Pancreas (tissue), 10 donors: ENCODE measurements at regions not wholly inside any gene's neighbourhood (a gene's known extent, or its start where the extent isn't known, plus 50 kb on each side); places are given as distances from the start of the nearest gene placed in this dataset.

ENCODE experiments used
- ATAC-seq, 4 donors: fragments of 200-7000 bp; cut with Tn5 transposase; one replicate each; pipeline versions ENCODE4 v1.8.0 to v1.9.1; 2020; ENCODE audit warnings: mild to moderate bottlenecking in 4 of 4, moderate library complexity in 4 of 4
- DNase-seq, 6 donors: peaks; one replicate each; pipeline ENCODE4 v3.0.0-alpha.2; 2020
- FAIRE-seq: peaks from 2 replicates; lab custom pipeline; 2012; peaks lifted over from hg19 to GRCh38; lab: Jason Lieb, UNC
- H3K27ac ChIP-seq, 4 donors: fragments of 200-600 bp; sonication (generic); 1 replicate in 3 of 4; 2 replicates in 1 of 4; pipeline versions ENCODE4 v1.5.0 to v1.8.0; 2020
- H3K27me3 ChIP-seq, 4 donors: fragments of 200-600 bp; one replicate each; pipeline ENCODE4 v1.8.0; 2021
- H3K36me3 ChIP-seq, 3 donors: fragments of 200-600 bp; sonication (generic) in 1 of 3; one replicate each; pipeline versions ENCODE4 v1.5.0 to v1.8.0; 2020 to 2021
- H3K4me1 ChIP-seq, 3 donors: fragments of 200-600 bp; one replicate each; pipeline ENCODE4 v1.8.0; 2021
- H3K4me3 ChIP-seq, 4 donors: fragments of 200-600 bp; sonication (generic) in 2 of 4; one replicate each; pipeline versions ENCODE4 v1.5.0 to v1.8.0; 2020 to 2021
- H3K9me3 ChIP-seq, 4 donors: fragments of 200-600 bp; one replicate each; pipeline ENCODE4 v1.8.0; 2021
- CTCF ChIP-seq, 4 donors: fragments of 200-600 bp; sonication (generic) in 3 of 4; IDR thresholded peaks; one replicate each; pipeline versions ENCODE4 v1.5.0 to v1.8.0; 2021; ENCODE audit warnings: antibody characterized with exemption in 4 of 4
- WGBS, 2 donors: extraction: QIAGEN DNeasy Blood & Tissue Kit; methylation state at CpG; one replicate each; pipeline ENCODE4 v1.1.7; 2013; 5-methylcytosine and 5-hydroxymethylcytosine counted together
- intact Hi-C, 3 donors: fragments of 100-400 bp; cut with DNase I; formaldehyde crosslinking; loops; one replicate each; pipeline versions ENCODE4 v1.11.1 to v1.14.2; 2022
- donor health status: healthy with polysubstance abuse.
- donor health status: DM: no; HTN: no; CAD: no; lungs with moderate emphysema.
- donor health status: DM: no; HTN: no; CAD: no.
- donor health status: control.
- donor health status: control.
- donor health status: Bipolar disorder and iron deficiency.
- donor health status: DM: yes; HTN: yes; CAD: no.
- donor health status: DM: no; HTN: no; CAD: no.
- donor health status: DM: no; HTN: no; CAD: no.
- donor health status: DM: yes; HTN: yes; CAD: no.

GRCh38 chr11:76277298-76278175, 71.2 kb upstream of the WNT11 start:
- no peaks in the 10 kb centered on the region for H3K36me3 ChIP-seq
- no peaks in the 10 kb centered on the region for H3K4me1 ChIP-seq
- no peak for TF ChIP-seq CTCF (IDR thresholded peaks at IDR 0.05)
- no peaks in the 10 kb centered on the region for H3K27me3 ChIP-seq
- FAIRE-seq (no peak), ATAC-seq (no peak), DNase-seq (peak in 1 of 6 donors; percentile 68)
- no peaks in the 10 kb centered on the region for H3K9me3 ChIP-seq
- H3K4me3 ChIP-seq = no peak overlapping the region
- 82 to 84% methylated on average over 25 of the region's 25 CpGs for WGBS, 2 donors
- no peak overlapping the region for H3K27ac ChIP-seq
- intact Hi-C loops = no loop called here

DNA sequence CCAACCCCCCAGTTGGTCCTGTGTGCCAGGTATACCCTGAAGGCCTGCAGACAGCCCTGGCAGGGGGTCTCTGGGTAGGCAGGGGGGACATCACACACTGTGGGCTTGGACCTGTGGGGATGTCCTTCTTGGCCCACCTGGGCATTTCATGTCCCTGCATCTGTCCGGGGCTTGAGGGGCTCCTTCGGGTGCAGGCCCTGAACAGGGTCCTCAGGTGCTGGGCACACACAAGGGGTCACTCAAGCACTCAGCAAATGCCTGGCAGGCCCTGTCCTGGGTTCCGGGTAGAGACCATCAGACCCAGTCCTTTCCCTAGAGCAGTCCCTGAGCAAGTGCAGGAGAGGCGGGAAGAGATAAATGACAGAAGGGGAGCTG, 70.5 kb upstream of the WNT11 start:
- FAIRE-seq = no peak
- Histone ChIP-seq H3K27ac (no peak overlapping the region), H3K4me1 (no peaks in the 10 kb centered on the region), H3K27me3 (no peaks in the 10 kb centered on the region), H3K9me3 (no peaks in the 10 kb centered on the region), H3K4me3 (no peak overlapping the region), H3K36me3 (no peaks in the 10 kb centered on the region)
- 84 to 85% methylated on average over 4 of the region's 4 CpGs for WGBS, 2 donors
- peak in 1 of 6 donors; percentile 51 for DNase-seq
- ATAC-seq = no peak
- intact Hi-C loops = no loop called here
- TF ChIP-seq CTCF (IDR thresholded peaks at IDR 0.05) = no peak

GRCh38 chr11:76276046-76276780, 69.9 kb upstream of the WNT11 start:
- intact Hi-C loops = no loop called here
- H3K9me3 ChIP-seq = no peaks in the 10 kb centered on the region
- no peak overlapping the region for H3K27ac ChIP-seq
- no peak for TF ChIP-seq CTCF (IDR thresholded peaks at IDR 0.05)
- H3K4me3 ChIP-seq = no peak overlapping the region
- ATAC-seq (no peak), DNase-seq (no peak), FAIRE-seq (no peak)
- H3K27me3 ChIP-seq = no peaks in the 10 kb centered on the region
- 73% methylated on average over 9 of the region's 9 CpGs for WGBS, 2 donors
- no peaks in the 10 kb centered on the region for H3K36me3 ChIP-seq
- H3K4me1 ChIP-seq = no peaks in the 10 kb centered on the region

- no peak for TF ChIP-seq CTCF (IDR thresholded peaks at IDR 0.05)
- no peak for DNase-seq
- no peak for ATAC-seq
- intact Hi-C loops = no loop called here
- H3K27ac ChIP-seq = no peak overlapping the region
- no peak for FAIRE-seq
- WGBS, 2 donors = 86 to 97% methylated on average over 7 of the region's 7 CpGs
- no peaks in the 10 kb centered on the region for H3K27me3 ChIP-seq
- H3K9me3 ChIP-seq = no peaks in the 10 kb centered on the region
- no peak overlapping the region for H3K4me3 ChIP-seq
- no peaks in the 10 kb centered on the region for H3K36me3 ChIP-seq
- H3K4me1 ChIP-seq = no peaks in the 10 kb centered on the region
Observed at GRCh38 chr11:76275446-76275845, 69.1 kb upstream of the WNT11 start.
